HG03457 (cell line): ENCODE measurements at regions not wholly inside any gene's neighbourhood (a gene's known extent, or its start where the extent isn't known, plus 50 kb on each side); places are given as distances from the start of the nearest gene placed in this dataset.
A peak's percentile ranks its signal among the peaks of the same experiment; 100 is the strongest.

Experiments
- ATAC-seq: cut with Tn5 transposase; IDR thresholded peaks from one replicate; pipeline ENCODE4 v1.9.1; 2021; ENCODE audit warnings: moderate number of reproducible peaks; ENCODE audit not compliant: unreplicated experiment

DNA sequence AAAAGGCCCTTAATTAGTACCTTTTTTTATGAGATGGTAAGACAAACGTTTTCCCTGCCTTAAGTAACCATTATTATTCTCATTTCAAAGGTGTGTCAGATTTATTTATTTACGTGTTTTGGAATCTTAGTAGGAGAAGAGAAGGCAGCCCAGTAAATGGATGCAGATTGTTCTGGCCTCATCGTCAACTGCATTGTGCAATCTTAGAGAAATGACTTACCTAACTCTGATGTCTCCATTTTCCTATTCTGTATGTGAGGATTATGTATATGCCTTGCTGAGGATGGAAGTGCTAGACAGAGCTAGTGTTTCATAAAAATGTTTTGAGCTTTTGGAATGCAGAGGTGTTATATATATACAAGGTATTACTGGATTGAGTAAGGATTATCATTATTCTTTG, 97.0 kb upstream of the JAG1 start:
- ATAC-seq, result no peak

DNA sequence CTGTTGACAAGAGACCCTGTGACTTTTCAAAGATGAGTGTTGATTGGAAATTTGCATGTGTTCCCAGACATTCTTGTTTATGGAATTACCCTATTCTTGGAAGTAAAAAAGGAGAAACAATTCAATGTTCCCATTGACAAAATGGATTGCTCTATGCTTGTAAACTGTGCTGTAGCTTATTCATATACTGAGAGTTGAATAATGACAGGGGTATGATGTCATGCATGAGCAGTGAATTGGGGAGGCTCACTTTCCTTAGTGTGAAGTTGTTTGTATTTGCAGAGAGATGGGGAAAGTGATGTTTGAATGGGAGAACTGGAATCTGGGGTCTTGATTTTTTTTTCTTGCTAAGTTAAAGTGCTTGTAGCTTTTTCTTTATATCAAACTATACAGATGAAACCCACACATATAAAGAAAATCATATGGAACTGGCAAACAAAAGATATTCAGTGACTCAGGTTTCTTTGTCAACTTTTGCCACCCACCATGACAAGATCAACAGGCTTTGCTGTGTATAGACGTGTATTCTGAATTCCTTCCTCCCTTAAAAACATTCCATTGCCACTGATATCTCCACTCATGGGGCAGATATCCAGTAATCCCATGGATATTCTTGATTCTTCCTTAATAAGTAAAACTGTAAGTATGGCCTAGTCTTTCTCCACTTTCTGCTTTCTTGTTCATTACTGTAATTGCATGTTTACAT, 97.8 kb upstream of the JAG1 start:
- ATAC-seq, result no peak

DNA sequence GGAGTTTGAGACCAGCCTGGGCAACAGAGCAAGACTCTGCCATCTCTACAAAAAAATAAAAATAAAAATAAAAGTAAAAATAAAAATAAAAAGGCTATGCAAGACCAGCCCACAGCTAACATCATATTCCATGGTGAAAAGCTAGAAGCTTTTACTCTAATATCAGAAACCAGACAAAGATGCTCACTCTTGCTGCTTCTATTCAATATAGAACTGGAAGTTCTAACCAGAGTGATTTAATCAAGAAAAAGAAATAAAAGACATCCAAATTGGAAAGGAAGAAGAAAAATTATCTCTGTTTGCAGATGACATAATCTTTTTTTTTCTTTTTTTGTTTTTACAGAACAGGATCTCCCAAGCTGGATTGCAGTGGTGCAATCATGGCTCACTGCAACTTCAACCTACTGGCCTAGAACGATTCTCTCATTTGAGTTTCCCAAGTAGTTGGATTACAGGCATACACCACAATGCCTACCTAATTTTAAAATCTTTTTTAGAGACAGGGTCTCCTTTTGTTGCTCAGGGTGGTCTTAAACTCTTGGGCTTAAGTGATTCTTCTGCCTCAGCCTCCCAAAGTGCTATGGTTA, 100.7 kb upstream of the JAG1 start:
- ATAC-seq, result no peak

DNA sequence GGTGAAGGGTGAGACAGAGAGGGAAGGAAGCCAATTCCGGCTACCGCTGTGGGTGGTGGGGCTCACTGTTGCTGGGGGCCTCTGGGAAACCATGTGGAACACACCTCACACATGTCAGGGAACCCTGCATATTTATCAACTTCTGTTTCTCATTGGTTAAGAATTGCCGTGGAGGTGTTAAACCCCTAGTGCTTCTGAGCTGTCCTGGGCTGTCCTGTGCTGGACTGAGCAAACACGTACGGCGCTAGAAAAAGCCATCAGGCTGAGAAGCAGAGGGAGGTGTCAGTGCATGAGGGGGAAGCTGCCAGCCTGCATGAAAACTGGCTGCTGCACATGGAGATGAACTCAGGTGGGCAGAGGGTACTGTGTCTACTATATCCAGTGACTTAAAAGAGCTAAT, 103.9 kb upstream of the JAG1 start:
- ATAC-seq, result no peak

DNA sequence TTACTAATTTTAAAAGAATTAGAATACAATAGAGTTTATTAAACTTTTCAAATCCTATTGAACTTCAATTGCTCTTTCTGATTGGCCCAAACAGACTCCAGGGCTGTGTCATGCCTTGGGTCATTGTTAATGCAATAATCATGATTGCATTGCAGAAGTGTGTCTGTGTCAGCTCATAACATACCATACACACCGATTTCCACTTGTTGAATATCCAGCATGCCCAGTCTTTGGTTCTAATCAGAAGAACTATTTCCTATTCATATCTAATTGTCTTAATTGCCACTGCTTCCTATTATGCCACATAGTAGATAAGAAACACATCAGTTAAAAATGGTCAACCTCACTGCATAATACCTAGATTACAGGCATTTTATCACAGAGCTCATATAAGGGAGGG, 106.1 kb upstream of the JAG1 start:
- ATAC-seq, result no peak

DNA sequence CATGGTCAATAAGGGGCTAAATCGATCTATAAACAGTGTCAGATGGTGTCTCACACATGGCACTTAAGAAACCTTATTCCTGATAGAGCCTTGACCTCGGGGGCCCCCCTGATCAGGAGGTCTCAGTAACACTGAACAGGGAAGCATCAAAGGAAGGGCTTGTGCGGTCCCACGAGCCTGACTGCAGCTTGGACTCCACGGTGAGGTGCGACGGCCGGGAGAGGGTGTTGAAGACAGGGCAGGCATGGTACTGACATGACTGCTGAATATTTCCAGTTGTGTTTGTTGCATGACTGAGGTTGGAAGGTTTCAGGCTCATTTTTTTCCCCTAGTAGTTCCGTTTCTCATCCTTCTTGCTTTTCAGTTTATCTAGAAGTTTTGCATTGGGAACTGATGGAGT, 107.1 kb upstream of the JAG1 start:
- ATAC-seq, result no peak

DNA sequence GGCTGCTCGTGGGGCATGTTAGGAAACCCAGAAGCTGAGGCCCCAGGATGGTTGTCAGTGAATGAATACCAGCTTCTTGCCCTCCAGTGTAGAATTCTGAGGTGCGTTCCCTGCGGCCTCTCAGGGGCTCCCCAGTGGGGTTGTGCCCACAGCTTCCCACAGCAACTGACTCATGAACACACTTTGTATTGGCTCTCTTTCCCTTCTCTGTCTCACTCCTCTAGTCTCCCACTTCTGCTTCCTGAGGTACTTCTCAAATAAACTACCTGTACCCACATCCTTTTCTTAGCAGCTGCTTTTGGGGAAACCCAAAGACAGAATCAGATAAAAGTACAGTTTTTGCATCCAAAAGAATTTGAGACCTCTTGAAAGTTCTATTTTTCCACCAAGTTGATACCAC, 107.7 kb upstream of the JAG1 start:
- ATAC-seq, result peak; percentile 63

DNA sequence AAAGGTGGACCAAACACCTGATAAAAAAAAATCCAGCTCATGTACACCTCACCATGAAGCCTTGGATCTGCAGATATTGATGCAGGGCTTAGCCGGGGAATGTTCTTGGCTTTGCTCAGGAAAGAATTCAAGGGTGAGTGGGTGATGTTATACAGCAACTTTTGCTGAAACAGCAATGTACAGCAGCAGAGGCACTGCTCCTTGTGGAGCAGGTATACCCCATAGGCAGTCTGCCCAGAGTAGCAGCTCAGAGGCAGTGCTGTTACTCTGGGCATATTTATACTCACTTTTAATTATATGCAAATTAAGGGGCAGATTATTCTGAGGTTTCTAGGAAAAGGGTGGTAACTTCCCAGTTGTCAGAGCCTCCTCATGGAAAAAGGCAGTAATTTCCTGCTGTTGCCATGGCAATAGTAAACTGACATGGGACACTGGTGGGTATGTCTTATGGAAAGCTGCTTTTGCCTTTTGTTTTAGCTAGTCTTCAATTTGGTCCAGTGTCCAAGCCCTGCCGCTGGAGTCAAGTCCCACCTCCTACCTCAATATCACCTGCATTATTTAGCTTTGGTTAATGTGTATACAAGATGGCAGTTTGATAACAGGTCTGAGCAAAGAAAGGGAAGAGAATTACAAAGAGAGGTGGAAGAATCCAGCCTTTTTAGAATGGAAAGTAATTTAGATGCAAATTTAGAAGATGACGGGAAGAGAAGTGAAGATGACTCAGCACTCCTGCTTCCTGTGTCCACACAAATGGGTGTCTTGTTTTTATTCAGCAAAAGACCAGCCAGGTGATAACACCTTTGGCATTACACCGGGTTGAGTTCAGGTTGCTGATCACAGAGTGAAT, 110.1 kb upstream of the JAG1 start:
- no peak for ATAC-seq

DNA sequence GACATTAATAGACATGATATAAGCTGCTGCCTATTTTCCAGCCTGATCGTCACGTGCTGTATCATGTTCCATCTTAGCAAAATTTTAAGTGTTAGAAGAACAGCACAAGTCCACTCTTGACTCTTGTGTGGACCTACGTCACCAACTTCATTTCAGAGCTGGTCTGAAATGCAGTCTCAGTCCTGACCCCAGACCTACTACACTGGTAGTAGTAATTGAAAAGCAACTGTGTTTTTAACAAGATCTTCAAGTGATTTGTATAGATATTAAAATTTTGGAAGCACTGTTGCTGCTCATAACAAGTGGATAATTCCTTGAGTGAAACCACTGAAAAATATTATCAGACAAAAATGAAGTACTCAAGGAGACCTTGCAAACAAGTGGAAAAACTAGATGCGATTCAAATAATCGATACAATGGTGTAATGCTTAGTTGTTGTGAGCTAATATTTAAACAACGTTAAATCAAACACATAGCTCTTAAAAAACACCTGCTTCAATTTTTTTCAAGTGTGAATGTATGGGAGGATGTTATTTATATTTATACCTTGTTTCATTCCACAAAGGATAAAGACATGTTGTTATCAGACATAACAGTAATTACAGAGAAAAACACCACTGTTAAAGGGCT, 110.9 kb upstream of the JAG1 start:
- no peak for ATAC-seq

DNA sequence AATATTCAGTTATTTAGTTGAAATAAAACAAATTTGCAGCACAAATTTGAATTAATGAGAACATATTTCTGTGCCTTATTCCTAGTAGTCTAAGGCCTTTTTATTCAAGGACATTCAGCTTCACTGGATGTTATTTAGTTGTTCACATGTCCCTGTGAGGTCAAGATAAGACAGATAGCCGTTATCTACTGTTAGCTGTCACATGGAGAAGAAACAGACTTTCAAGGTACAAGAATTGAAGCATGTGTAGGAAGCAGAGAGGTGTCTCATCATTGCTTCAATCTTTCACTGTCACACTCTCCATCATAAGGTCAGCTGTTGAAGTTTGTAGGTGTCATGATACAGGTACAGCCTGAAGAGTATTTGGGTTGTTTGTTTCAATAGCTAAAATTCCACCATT, 112.9 kb upstream of the JAG1 start:
- no peak for ATAC-seq

DNA sequence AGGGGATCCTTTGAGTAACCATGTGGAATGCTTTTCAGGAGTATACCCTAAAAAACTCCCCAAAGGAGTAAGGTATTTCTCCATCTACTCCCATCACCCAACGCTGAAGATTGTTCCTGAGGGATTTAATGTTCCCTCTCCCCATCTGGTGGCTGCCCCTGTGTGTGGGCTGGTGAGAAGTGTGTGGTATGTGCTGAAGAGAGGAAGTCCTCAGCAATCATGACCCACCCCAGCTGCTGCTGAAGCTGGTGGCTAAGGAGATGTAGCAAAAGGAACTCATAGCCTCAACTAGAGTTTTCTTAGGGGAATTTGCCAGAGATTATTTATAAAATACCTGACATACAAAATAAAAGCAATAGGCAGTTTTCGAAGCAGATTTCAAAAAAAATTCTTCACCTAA, 114.3 kb upstream of the JAG1 start:
- no peak for ATAC-seq

DNA sequence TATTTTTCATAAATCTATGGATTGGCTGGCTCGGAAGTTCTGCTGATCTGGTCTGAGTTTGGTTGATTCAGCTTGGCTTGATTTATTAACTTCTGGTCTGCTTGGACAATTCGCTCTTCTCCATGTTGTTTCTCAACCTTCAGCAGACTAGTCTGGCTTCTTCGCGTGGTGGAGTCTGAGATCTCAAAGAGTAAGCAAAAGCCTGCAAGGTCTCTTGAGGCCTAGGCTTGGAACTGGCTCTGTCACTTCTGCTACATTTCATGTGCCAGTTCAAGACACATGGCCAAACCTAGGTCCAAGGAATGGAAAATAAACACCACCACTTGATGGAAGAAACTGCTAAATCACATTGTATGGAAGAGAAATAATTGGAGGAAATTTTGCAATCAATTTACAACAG, 115.1 kb upstream of the JAG1 start:
- ATAC-seq, result no peak

DNA sequence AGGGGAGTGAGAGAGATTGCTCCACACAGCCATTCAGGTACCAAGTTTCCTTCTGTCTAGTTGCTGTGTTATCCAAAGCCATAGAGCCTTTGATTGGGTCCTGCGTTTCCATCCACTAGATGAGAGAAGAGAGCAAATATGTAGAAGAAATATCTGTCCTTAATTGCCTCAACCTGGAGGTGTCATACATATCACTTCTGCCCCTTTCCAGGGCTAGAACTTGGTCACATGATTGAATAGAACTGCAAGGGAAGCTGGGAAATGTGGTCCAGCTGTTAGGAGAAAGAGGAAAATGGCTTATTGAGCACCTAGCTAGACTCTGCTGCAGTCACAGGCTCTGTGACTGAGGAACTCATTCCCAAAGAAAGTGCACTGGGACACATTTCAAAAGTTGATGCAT, 115.6 kb upstream of the JAG1 start:
- no peak for ATAC-seq

DNA sequence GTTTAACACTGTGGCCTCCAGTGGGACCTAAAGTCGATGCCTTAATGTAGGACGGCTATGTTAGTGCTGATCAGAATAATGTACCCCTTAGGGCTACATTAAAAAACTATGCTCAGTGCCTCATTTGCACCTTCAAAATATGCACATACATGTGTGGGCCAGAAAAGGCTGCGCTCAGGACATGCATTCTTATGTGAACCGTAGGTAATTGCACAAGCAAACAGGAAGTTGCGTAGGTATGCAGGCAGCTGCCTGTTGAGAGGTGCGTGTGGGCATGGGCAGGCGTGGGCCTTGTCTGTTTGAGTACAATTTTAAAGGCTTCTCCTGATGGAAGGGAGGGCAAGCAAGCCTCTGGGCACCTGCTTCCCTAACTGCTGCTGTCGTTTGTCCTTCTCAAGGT, 116.2 kb upstream of the JAG1 start:
- ATAC-seq, result no peak

DNA sequence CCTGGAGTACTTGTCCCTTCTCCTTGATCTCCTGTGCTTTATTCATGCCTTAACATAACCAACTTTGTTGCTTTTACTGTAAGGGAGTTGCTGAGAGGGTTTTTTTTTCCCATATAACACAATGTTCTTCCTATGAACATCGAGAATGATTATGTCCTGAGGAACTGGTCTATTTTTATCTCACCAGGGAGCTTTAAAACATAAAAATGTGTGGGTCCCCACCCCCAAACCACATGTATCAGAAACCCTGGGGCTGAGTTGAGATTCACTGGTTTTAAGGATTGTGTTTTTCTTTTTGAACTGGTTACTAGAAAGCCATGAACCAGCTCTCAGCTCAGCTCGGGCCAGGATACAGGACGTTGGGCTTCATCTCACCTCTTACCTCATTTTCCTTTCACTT, 118.5 kb upstream of the JAG1 start:
- ATAC-seq, result no peak

DNA sequence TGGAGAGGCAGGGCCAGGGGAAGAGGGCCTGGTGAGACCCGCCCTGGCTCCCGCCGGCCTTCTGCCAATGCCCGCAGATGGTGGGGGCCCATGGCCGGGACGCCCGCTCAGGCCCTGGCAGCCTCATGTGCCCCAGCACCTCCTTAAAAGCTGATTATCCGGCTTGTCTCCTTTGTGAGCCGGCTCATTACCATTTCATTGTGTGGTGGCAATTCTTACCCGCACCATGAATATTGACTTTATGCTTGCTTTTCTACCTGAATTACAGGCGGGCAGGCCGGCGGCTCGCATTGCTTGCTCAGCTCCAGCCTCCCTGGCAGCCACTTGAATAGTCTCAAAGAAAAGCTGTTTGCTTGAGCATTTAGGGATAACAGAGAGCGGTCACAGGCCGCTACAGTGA, 120.0 kb upstream of the JAG1 start:
- no peak for ATAC-seq

DNA sequence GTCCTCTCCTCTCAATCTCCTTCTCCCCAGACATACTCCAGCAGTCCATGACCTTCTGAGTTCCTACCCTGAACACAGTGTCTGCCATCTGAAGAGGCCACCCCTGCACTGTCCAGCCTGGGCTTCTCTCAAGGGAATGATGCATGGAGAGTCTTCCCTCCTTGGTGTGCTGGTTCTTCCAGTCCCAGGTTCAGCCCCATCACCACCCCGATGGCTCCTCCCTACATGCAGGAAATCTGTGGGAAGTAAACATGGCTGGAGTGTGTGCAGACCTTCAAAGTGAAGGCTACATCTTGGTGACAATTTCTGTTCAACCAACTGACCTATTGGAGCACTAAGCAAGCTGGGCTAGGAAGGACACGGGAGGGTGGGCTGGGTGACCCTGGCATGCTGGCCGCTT, 121.0 kb upstream of the JAG1 start:
- no peak for ATAC-seq

DNA sequence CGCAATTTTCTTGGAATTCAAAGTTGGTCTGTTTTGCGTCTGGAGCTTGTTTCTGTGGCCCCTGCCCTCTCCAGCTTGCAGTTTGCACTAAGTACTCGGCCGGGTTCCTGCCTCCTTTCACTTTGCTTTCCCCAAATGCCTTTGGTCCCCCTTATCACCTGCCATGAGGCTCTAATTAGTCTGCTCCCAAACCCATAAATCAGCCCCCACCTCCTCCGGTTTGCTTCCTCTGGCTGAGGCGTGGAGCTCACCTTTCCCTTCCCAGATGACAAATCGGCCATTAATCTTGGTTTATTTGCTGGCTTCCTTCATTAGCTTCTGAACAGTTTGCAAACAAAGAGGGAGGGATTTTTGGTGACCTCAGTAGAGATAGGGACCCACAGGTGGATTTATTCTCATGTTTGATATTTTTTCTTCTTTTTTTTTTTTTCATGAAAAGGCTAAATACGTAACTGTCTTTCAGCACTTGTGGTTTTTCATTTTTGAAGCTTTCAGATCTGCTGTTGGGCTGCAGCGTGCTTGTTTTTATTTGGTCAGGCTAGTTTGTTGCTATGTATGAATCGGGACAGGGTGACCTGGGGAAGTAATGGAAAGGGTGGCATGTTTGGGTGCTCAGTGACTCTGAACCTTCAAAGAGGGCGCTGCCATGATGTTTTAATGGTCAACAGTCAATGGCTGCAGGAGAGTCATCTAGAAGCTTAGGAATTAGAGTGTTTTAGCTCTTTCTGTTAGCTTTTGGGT, 121.7 kb upstream of the JAG1 start:
- ATAC-seq, result no peak

DNA sequence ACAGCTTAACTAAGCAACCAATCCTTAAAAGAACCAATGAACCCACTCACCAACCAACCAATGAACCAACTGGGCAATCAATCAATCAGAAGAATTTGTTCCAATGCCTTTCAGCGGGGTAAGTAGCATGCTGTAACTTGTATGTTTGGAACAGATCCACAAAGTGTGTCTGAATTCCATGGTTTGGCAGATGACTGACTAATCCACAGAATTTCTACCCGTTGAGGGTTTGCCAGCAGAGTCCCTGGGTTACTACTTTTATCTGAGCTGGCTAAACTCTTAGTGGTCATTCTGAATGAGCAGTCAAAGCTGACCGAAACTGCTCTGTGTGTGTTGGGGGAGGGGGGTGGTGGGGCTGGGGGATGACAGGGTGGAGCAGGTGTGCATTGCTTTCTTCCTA, 125.0 kb upstream of the JAG1 start:
- ATAC-seq, result no peak

DNA sequence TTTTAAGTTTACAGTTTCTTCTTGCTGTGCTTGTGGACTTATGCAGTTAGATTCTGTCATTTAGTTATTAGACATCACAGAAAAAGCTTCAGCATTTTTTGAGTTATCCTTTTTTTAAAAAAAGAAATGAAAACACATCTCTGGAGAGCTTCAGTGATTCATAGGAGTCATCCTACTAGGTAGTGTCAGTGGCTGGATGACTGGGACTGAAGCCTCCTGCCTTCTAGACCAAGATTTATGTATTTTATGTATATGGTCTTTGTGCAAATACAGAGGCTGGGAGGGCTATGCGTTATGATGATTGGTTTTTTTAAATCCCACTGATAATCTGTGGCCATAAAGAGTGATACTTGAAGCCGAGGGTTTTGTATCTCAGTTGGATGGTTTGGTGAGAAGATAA, 125.9 kb upstream of the JAG1 start:
- ATAC-seq, result no peak

DNA sequence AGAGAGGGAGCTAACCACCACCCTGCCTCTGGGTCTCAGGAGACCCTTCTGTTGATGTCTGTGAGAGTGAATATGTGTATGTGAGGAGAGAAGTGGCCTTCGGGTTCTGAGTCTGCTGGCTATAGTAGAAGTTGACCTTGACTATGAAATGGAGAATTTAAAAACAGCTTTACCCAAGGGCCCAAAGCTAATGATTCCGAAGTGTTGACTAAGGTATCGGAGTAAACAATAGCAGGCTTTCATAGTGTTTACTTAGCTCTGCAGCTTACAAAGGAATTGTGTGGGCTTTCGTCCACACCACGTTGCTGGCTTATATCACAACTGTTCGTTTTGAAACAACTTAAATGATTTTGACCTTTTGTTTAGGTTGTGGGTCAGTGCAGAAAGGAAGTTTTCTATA, 126.5 kb upstream of the JAG1 start:
- no peak for ATAC-seq
